Activated T-helper 1 cell treated with anti-CD3 and anti-CD28 coated beads, Interleukin-12 subunit alpha, Interleukin-12 subunit beta, Interleukin-2, Interleukin-4 antibody, amounts not matched to agents 30 ng/mL and 10 ng/mL and 1 ng/mL, durations not matched to agents 14 hours and 24 hours and 36 hours (primary cell): ENCODE measurements at regions not wholly inside any gene's neighbourhood (a gene's known extent, or its start where the extent isn't known, plus 50 kb on each side); places are given as distances from the start of the nearest gene placed in this dataset.

Source experiments
- DNase-seq: peaks from one replicate; pipeline ENCODE4 v3.0.0; 2021; ENCODE audit warnings: low spot score
- H3K27ac Mint-ChIP-seq: one replicate; pipeline ENCODE4 v1.8.0; 2021; ENCODE audit warnings: mild to moderate bottlenecking, mixed read lengths
- H3K27me3 Mint-ChIP-seq: one replicate; pipeline ENCODE4 v1.8.0; 2022; ENCODE audit warnings: mild to moderate bottlenecking, moderate library complexity, mixed read lengths; ENCODE audit not compliant: insufficient read depth
- H3K36me3 Mint-ChIP-seq: one replicate; pipeline ENCODE4 v1.8.0; 2021; ENCODE audit warnings: low read depth, mixed read lengths
- H3K4me1 Mint-ChIP-seq: one replicate; pipeline ENCODE4 v1.8.0; 2021; ENCODE audit warnings: low read depth, mixed read lengths
- H3K4me3 Mint-ChIP-seq: one replicate; pipeline ENCODE4 v1.8.0; 2021; ENCODE audit warnings: mild to moderate bottlenecking, moderate library complexity, mixed read lengths
- H3K9me3 Mint-ChIP-seq: one replicate; pipeline ENCODE4 v1.8.0; 2021; ENCODE audit warnings: mixed read lengths
- intact Hi-C: fragments of 100-400 bp; cut with micrococcal nuclease; formaldehyde crosslinking; loops from one replicate; pipeline ENCODE4 v1.15.1; 2024

DNA sequence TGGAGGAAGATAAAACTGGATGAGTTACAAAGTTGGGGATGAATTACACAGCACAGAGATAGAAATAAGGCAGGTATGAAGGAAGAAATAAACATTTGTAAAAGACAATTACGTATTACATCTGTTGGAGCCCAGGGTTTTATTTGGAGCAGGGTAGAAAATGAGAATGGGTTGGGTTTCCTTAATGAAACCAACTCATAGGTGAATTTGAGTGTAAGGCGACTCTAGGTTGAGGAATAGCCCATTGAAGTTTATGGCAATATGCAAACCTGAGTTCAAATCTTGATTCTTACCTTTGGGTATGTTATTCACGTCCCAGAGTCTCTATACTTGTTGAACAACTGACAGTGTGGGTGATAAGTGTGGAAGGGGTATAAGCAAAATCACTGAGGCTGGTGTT, 422.3 kb upstream of the WWC1 start:
- Mint-ChIP-seq H3K9me3 (no peaks in the 10 kb centered on the region), H3K4me3 (no peak overlapping the region), H3K27ac (no peak overlapping the region), H3K36me3 (no peaks in the 10 kb centered on the region), H3K4me1 (no peaks in the 10 kb centered on the region), H3K27me3 (no peaks in the 10 kb centered on the region)
- DNase-seq = no peak
- intact Hi-C loops = no loop called here

- no peaks in the 10 kb centered on the region for H3K4me1 Mint-ChIP-seq
- intact Hi-C loops = no loop called here
Measured at GRCh38 chr5:167870055-167870454, 421.4 kb upstream of the WWC1 start.

DNA sequence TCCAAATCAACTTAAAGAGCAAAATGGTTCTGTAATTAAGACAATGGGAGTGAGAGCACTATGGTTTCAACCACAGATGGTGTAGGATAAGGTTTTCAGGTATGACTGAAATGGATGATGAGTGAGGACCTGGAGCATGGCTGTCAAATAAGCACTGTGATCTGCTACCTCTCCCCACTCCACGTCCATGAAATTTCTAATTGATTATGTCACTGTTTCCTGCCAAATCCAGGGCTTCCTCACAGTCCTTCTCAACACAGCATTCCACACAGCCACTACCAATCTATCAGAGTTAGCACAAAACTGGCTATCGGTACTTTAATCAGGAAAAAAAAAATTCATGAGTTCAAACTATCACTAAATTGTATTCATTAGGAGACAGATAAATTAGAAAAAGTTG, 420.4 kb upstream of the WWC1 start:
- no peak for DNase-seq
- H3K4me3 Mint-ChIP-seq = no peak overlapping the region
- H3K27me3 Mint-ChIP-seq = no peaks in the 10 kb centered on the region
- H3K4me1 Mint-ChIP-seq = no peaks in the 10 kb centered on the region
- intact Hi-C loops = no loop called here
- H3K36me3 Mint-ChIP-seq = no peaks in the 10 kb centered on the region
- H3K9me3 Mint-ChIP-seq = peaks cover 3% of the 10 kb centered on the region
- no peak overlapping the region for H3K27ac Mint-ChIP-seq

More at GRCh38 chr5:167870055-167870454, 421.4 kb upstream of the WWC1 start:
- H3K9me3 Mint-ChIP-seq = no peaks in the 10 kb centered on the region
- H3K36me3 Mint-ChIP-seq = no peaks in the 10 kb centered on the region
- no peak overlapping the region for H3K4me3 Mint-ChIP-seq
- H3K27ac Mint-ChIP-seq = no peak overlapping the region
- H3K27me3 Mint-ChIP-seq = no peaks in the 10 kb centered on the region
- DNase-seq = no peak

DNA sequence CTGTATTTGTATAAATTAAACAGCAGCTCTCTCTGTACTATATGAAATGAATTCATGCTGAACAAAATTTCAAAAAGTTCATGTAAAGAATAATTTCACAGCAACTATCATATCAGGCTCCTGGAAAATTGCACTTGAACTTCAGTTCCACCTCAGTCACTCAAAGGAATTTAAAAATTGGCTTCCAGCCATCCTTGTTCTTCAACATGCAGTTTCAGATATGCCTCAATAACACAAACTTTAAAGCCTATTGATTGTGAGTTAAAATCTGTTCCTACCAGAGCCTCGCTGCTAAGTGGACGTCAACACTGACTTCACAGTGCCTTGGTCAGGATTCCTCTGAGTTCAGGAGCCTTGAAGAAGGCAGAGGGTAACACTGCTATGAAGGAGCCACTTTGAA, 418.7 kb upstream of the WWC1 start:
- Mint-ChIP-seq H3K4me1 (no peaks in the 10 kb centered on the region), H3K27me3 (no peaks in the 10 kb centered on the region), H3K9me3 (peaks cover 7% of the 10 kb centered on the region), H3K4me3 (no peak overlapping the region), H3K36me3 (no peaks in the 10 kb centered on the region), H3K27ac (no peak overlapping the region)
- no peak for DNase-seq
- intact Hi-C loops = no loop called here

GRCh38 chr5:167877114-167877722, 414.2 kb upstream of the WWC1 start:
- DNase-seq = no peak
- intact Hi-C loops = no loop called here
- Mint-ChIP-seq H3K27me3 (no peaks in the 10 kb centered on the region), H3K9me3 (peaks cover 7% of the 10 kb centered on the region), H3K4me3 (no peak overlapping the region), H3K36me3 (no peaks in the 10 kb centered on the region), H3K27ac (no peak overlapping the region), H3K4me1 (no peaks in the 10 kb centered on the region)

- Mint-ChIP-seq H3K4me1 (no peaks in the 10 kb centered on the region), H3K27me3 (no peaks in the 10 kb centered on the region), H3K27ac (no peak overlapping the region), H3K36me3 (no peaks in the 10 kb centered on the region), H3K4me3 (no peak overlapping the region), H3K9me3 (peaks cover 7% of the 10 kb centered on the region)
- DNase-seq = no peak
- intact Hi-C loops = no loop called here
Measured at GRCh38 chr5:167877924-167878323, 413.5 kb upstream of the WWC1 start.

- peaks cover 7% of the 10 kb centered on the region for H3K9me3 Mint-ChIP-seq
- intact Hi-C loops = no loop called here
- no peak for DNase-seq
- H3K4me1 Mint-ChIP-seq = no peaks in the 10 kb centered on the region
- no peaks in the 10 kb centered on the region for H3K36me3 Mint-ChIP-seq
- no peaks in the 10 kb centered on the region for H3K27me3 Mint-ChIP-seq
- no peak overlapping the region for H3K27ac Mint-ChIP-seq
- H3K4me3 Mint-ChIP-seq = no peak overlapping the region
Measured at GRCh38 chr5:167880420-167880819, 411.0 kb upstream of the WWC1 start.

- H3K36me3 Mint-ChIP-seq = no peaks in the 10 kb centered on the region
- H3K27me3 Mint-ChIP-seq = no peaks in the 10 kb centered on the region
- no peak for DNase-seq
- no peak overlapping the region for H3K27ac Mint-ChIP-seq
- intact Hi-C loops = no loop called here
- no peaks in the 10 kb centered on the region for H3K4me1 Mint-ChIP-seq
- H3K9me3 Mint-ChIP-seq = peaks cover 4% of the 10 kb centered on the region
- H3K4me3 Mint-ChIP-seq = no peak overlapping the region
Measured at GRCh38 chr5:167881041-167881440, 410.4 kb upstream of the WWC1 start.

- no peaks in the 10 kb centered on the region for H3K27me3 Mint-ChIP-seq
- no peak overlapping the region for H3K4me3 Mint-ChIP-seq
- DNase-seq = no peak
- intact Hi-C loops = no loop called here
- no peaks in the 10 kb centered on the region for H3K9me3 Mint-ChIP-seq
- H3K27ac Mint-ChIP-seq = no peak overlapping the region
- H3K36me3 Mint-ChIP-seq = no peaks in the 10 kb centered on the region
- H3K4me1 Mint-ChIP-seq = no peaks in the 10 kb centered on the region
Measured at GRCh38 chr5:167886196-167886595, 405.2 kb upstream of the WWC1 start.

DNA sequence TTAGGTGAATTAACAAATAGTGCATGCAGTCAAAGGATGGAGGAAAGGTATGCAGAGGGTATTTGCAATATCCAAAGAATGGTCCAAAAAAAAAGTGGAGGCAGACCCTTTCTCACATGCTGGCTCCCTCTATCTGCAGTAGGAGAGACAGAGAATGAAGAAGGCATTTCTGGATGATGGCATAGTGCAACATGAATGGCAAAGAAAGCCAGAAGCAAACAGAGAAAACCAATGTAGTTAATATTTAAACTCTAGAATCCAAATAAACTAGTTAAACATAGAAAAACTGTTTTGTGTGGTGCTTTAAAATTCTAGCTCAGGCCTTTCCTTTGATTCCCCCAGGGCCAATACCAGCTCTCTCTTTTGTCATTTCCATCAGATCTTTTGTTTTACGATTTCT, 403.1 kb upstream of the WWC1 start:
- Mint-ChIP-seq H3K27me3 (no peaks in the 10 kb centered on the region), H3K9me3 (no peaks in the 10 kb centered on the region)
- no peak for DNase-seq

GRCh38 chr5:167889276-167889675, 402.2 kb upstream of the WWC1 start:
- no peaks in the 10 kb centered on the region for H3K4me1 Mint-ChIP-seq
- intact Hi-C loops = no loop called here
- no peaks in the 10 kb centered on the region for H3K9me3 Mint-ChIP-seq
- no peaks in the 10 kb centered on the region for H3K27me3 Mint-ChIP-seq
- H3K4me3 Mint-ChIP-seq = no peak overlapping the region
- no peak overlapping the region for H3K27ac Mint-ChIP-seq
- DNase-seq = no peak
- no peaks in the 10 kb centered on the region for H3K36me3 Mint-ChIP-seq

More for the DNA sequence above, 403.1 kb upstream of the WWC1 start:
- intact Hi-C loops = no loop called here
- no peaks in the 10 kb centered on the region for H3K4me1 Mint-ChIP-seq
- H3K36me3 Mint-ChIP-seq = no peaks in the 10 kb centered on the region
- H3K4me3 Mint-ChIP-seq = no peak overlapping the region
- no peak overlapping the region for H3K27ac Mint-ChIP-seq

DNA sequence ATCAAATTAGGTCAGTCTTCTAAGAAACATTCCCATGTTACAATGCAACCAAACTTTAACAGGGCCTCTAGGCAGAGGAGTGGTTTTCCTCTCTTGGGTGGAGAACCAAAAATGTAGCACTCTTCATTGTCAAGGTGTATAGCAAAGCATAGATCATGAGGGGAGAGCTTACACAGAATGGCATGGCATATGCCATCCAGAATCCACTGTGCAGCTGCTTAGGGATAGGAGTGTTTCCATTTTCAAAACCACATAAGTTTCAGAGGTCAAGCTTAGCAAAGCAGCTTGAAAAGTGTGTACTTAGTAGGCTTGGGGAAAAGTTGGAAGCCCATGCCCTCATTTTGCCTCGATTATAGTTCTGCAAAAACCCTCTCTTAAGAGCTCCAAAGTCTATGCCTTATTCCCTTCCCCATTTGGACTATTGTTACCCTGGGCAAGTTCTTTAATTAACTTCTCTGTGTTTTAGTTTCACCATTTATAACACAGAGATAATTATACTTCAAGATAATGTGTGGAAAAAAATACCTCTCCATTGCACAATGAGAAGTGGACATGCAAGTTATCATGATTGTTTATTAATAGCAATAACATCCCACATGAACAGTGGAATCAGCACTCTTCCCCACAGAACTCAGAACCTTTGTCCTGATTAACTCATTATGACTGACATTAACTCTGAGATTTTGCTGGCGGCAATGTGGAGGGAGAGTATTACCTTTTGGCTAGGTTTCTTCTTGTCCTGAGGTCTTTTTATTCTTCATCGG, 398.9 kb upstream of the WWC1 start:
- Mint-ChIP-seq H3K27me3 (no peaks in the 10 kb centered on the region), H3K4me1 (no peaks in the 10 kb centered on the region), H3K27ac (no peak overlapping the region), H3K4me3 (no peak overlapping the region), H3K36me3 (no peaks in the 10 kb centered on the region), H3K9me3 (no peaks in the 10 kb centered on the region)
- DNase-seq = no peak
- intact Hi-C loops = no loop called here

DNA sequence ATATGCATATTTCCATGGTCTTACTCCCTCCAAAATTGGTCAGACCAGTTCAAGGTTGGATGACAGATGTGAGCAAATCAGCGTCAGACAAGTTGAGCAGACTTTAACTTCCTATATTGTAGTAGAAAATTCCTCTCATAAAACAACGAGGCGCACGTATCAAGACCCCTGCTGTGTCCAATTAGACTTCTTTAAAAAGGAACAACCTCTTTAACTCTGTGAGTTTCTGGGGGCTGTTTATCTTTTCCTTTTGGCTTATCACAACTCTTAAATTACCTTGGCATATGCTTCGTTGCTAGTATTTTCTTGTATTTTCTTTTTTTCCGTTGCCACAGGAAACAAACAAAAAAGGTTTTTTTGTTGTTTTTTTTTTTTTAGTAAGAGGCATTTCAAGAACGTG, 398.2 kb upstream of the WWC1 start:
- H3K9me3 Mint-ChIP-seq = no peaks in the 10 kb centered on the region
- H3K27me3 Mint-ChIP-seq = no peaks in the 10 kb centered on the region
- DNase-seq = no peak
- H3K4me1 Mint-ChIP-seq = no peaks in the 10 kb centered on the region
- H3K4me3 Mint-ChIP-seq = no peak overlapping the region
- intact Hi-C loops = no loop called here
- no peak overlapping the region for H3K27ac Mint-ChIP-seq
- H3K36me3 Mint-ChIP-seq = no peaks in the 10 kb centered on the region
